K562 (cell line): ENCODE measurements at regions not wholly inside any gene's neighbourhood (a gene's known extent, or its start where the extent isn't known, plus 50 kb on each side); places are given as distances from the start of the nearest gene placed in this dataset.

Experiments used
- ATAC-seq: fragments of 200-7000 bp; cut with Tn5 transposase; 3 replicates; pipeline ENCODE4 v1.9.1; 2020; ENCODE audit warnings: moderate library complexity
- BruUV-seq: library from RNA; stranded (reverse); fragments of 400-500 nt; replicated peaks from 2 replicates; lab custom pipeline; 2021; lab: Mats Ljungman, UMichigan
- CTCF ChIA-PET: fragments of 300-600 bp; formaldehyde crosslinking; extraction: SDS; loops from one replicate; lab custom pipeline; 2021; ENCODE audit warnings: low intra/inter-chr PET ratio; lab: Yijun Ruan, JAX
- POLR2A ChIA-PET: fragments of 300-600, 350-650 bp; sonication (Branson Sonifier 250); formaldehyde crosslinking; extraction: SDS; loops from one replicate; lab custom pipeline; 2021; ENCODE audit warnings: antibody characterized with exemption, inconsistent platforms; lab: Yijun Ruan, JAX
- DNase-seq, 4 experiments: peaks; one replicate each; pipeline versions ENCODE4 v3.0.0 to v3.0.0-alpha.2; 2011 to 2018; ENCODE audit warnings: low spot score in 3 of 4, mixed read lengths in 3 of 4; ENCODE audit errors: extremely low read depth in 1 of 4
- FAIRE-seq: peaks from 2 replicates; lab custom pipeline; 2011; peaks lifted over from hg19 to GRCh38; lab: Jason Lieb, UNC
- H2AFZ ChIP-seq: 2 replicates; pipeline ENCODE4 v1.6.0; 2011; ENCODE audit warnings: low read depth, low read length, control low read depth, inconsistent platforms
- H3K27ac ChIP-seq: fragments of 200-600 bp; 3 replicates; pipeline ENCODE4 v1.8.0; 2011; ENCODE audit warnings: low read depth, mild to moderate bottlenecking, control low read depth, inconsistent platforms, low read length, moderate library complexity, mixed read lengths; ENCODE audit errors: extremely low read depth
- H3K27me3 ChIP-seq, 2 experiments: fragments of 300-600 bp in 1 of 2; 2 replicates in 1 of 2; 3 replicates in 1 of 2; pipeline versions ENCODE4 v1.6.0 to v1.8.0; 2011; ENCODE audit warnings: inconsistent platforms in 2 of 2, low read length in 2 of 2, mild to moderate bottlenecking in 1 of 2, mixed read lengths in 1 of 2, moderate library complexity in 1 of 2; ENCODE audit not compliant: control insufficient read depth in 2 of 2, insufficient read depth in 2 of 2
- H3K36me3 ChIP-seq: fragments of 300-600 bp; 3 replicates; pipeline ENCODE4 v1.8.0; 2011; ENCODE audit warnings: mild to moderate bottlenecking, low read length, inconsistent platforms; ENCODE audit not compliant: control insufficient read depth, insufficient read depth
- H3K4me1 ChIP-seq, 2 experiments: fragments of 200-600 bp in 1 of 2; replicated peaks in 1 of 2; 2 replicates in 1 of 2; 3 replicates in 1 of 2; pipeline versions ENCODE4 v1.5.1 to v1.8.0; 2011; ENCODE audit warnings: inconsistent platforms in 2 of 2, low read length in 2 of 2, mild to moderate bottlenecking in 1 of 2, mixed read lengths in 1 of 2, moderate library complexity in 1 of 2; ENCODE audit not compliant: control insufficient read depth in 2 of 2, insufficient read depth in 2 of 2
- H3K4me2 ChIP-seq: 2 replicates; pipeline ENCODE4 v1.6.1; 2011; ENCODE audit warnings: low read length, control low read depth, inconsistent platforms, mixed read lengths; ENCODE audit not compliant: insufficient read depth
- H3K4me3 ChIP-seq: fragments of 200-600 bp; sonication (generic), shearing (Covaris generic); 2 replicates; pipeline ENCODE4 v1.5.1; 2016; ENCODE audit warnings: control low read depth, inconsistent platforms
- H3K79me2 ChIP-seq: fragments of 200-600 bp; 3 replicates; pipeline ENCODE4 v1.8.0; 2011; ENCODE audit warnings: low read length, inconsistent platforms; ENCODE audit not compliant: control insufficient read depth, insufficient read depth
- H3K9ac ChIP-seq, 2 experiments: 2 replicates each; pipeline versions ENCODE4 v1.6.0 to v1.6.1; 2011; ENCODE audit warnings: low read depth in 2 of 2, low read length in 2 of 2, control low read depth in 1 of 2, inconsistent platforms in 1 of 2, mild to moderate bottlenecking in 1 of 2, mixed read lengths in 1 of 2; ENCODE audit not compliant: insufficient read depth in 1 of 2
- H3K9me1 ChIP-seq: one replicate; pipeline ENCODE4 v1.6.0; 2011; ENCODE audit warnings: inconsistent platforms, mild to moderate bottlenecking, low read length, moderate library complexity; ENCODE audit not compliant: control insufficient read depth, insufficient read depth
- H3K9me3 ChIP-seq: replicated peaks from 2 replicates; pipeline ENCODE4 v1.5.1; 2011; ENCODE audit warnings: low read depth, low read length, inconsistent platforms; ENCODE audit not compliant: control insufficient read depth, insufficient read depth
- H4K20me1 ChIP-seq: replicated peaks from 2 replicates; pipeline ENCODE4 v1.6.1; 2011; ENCODE audit warnings: low read length, inconsistent platforms, mixed read lengths; ENCODE audit not compliant: control insufficient read depth, insufficient read depth
- BHLHE40 ChIP-seq: IDR thresholded peaks from 2 replicates; pipeline ENCODE4 v1.6.1; 2011; ENCODE audit warnings: low read length, improper control_type of control experiment
- BRD4 ChIP-seq: fragments of 200-600 bp; sonication (generic); IDR thresholded peaks from 2 replicates; pipeline ENCODE4 v1.6.1; 2017; ENCODE audit warnings: inconsistent platforms
- CBFB ChIP-seq: sonication (generic); formaldehyde crosslinking; IDR thresholded peaks from 2 replicates; pipeline ENCODE4 v1.4.0; 2020; ENCODE audit warnings: mild to moderate bottlenecking, missing genetic modification reagents
- CBX5 ChIP-seq: IDR thresholded peaks from 2 replicates; pipeline ENCODE4 v1.6.1; 2014; ENCODE audit warnings: low read depth, borderline replicate concordance
- CC2D1A ChIP-seq: fragments of 450-650 bp; IDR thresholded peaks from 2 replicates; pipeline ENCODE4 v1.6.1; 2017; ENCODE audit warnings: mild to moderate bottlenecking
- ETV1 ChIP-seq: fragments of 450-650 bp; conservative IDR thresholded peaks from 2 replicates; pipeline ENCODE4 v1.6.1; 2016; ENCODE audit warnings: missing genetic modification characterization, control low read depth, low read depth, missing compliant biosample characterization
- IRF2 ChIP-seq: sonication (generic); formaldehyde crosslinking; IDR thresholded peaks from 2 replicates; pipeline ENCODE4 v1.8.1; 2022; ENCODE audit warnings: mild to moderate bottlenecking, missing genetic modification reagents
- NCOA6 ChIP-seq: fragments of 450-650 bp; IDR thresholded peaks from 2 replicates; pipeline ENCODE4 v1.6.1; 2017; ENCODE audit warnings: mild to moderate bottlenecking
- PHTF2 ChIP-seq: fragments of 250-450 bp; sonication (Bioruptor Pico); IDR thresholded peaks from 2 replicates; pipeline ENCODE4 v1.5.0; 2021; ENCODE audit warnings: mild to moderate bottlenecking
- TAF1 ChIP-seq: IDR thresholded peaks from 2 replicates; pipeline ENCODE4 v1.6.1; 2011; ENCODE audit warnings: mild to moderate bottlenecking, low read length, moderate library complexity; ENCODE audit not compliant: insufficient read depth, control insufficient read depth, severe bottlenecking; ENCODE audit errors: extremely low read depth
- YBX1 ChIP-seq: fragments of 450-650 bp; IDR thresholded peaks from 2 replicates; pipeline ENCODE4 v1.7.1; 2016; ENCODE audit warnings: mild to moderate bottlenecking
- ZKSCAN3 ChIP-seq: fragments of 250-450 bp; sonication (Bioruptor Pico); IDR thresholded peaks from 2 replicates; pipeline ENCODE4 v1.4.0; 2020
- ZNF778 ChIP-seq: fragments of 450-650 bp; formaldehyde crosslinking; IDR thresholded peaks from 2 replicates; pipeline ENCODE4 v1.4.0; 2020; ENCODE audit warnings: mild to moderate bottlenecking, moderate library complexity
- WGBS: fragments of 100-300 bp; shearing (Covaris generic); methylation state at CpG from one replicate; pipeline ENCODE4 v1.1.6; 2016; ENCODE audit warnings: low coverage, mixed read lengths; ENCODE audit not compliant: insufficient coverage; ENCODE audit errors: missing lambda C conversion rate; 5-methylcytosine and 5-hydroxymethylcytosine counted together
- in situ Hi-C: fragments of 300-500 bp; cut with MboI; formaldehyde crosslinking; loops from 4 replicates; pipeline ENCODE4 v1.15.0; 2018; ENCODE audit warnings: inconsistent platforms, mixed read lengths
- intact Hi-C: fragments of 100-400 bp; cut with micrococcal nuclease; formaldehyde crosslinking; loops from 2 replicates; pipeline ENCODE4 v1.14.2; 2022
- TF ChIP-seq, protein P1 (sequence below): sonication (generic); formaldehyde crosslinking; IDR thresholded peaks from 2 replicates; pipeline ENCODE4 v1.8.1; 2023; ENCODE audit warnings: mild to moderate bottlenecking, missing genetic modification reagents
- TF ChIP-seq, protein P2 (sequence below): fragments of 250-450 bp; sonication (Bioruptor Pico); IDR thresholded peaks from 2 replicates; pipeline ENCODE4 v1.8.0; 2021; ENCODE audit warnings: moderate library complexity, mild to moderate bottlenecking, inconsistent platforms
- TF ChIP-seq, protein P3 (sequence below): fragments of 250-450 bp; sonication (Bioruptor Pico); IDR thresholded peaks from 2 replicates; pipeline ENCODE4 v1.5.1; 2021; ENCODE audit warnings: mild to moderate bottlenecking

DNA sequence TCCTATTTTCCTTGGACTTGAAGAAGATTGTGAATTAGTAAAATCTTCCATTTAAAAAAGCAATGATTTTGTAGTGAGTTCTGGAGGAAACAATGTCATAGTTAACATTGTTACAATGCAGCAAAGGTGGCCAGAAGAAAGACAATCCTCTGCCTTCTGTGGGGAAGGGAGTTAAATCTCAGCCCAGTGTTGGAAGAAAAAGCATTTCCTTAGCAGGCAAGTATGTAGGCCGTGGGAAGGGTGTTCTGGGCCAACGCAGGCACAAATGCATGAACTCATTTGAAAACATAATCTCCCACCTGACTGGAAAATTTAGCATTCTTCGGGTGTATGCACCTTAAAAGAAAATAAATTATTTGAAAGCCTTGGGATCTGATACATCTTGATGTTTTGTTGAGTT is 258.6 kb downstream of the ADAMTS20 start:
- Histone ChIP-seq H4K20me1 (no peaks in the 10 kb centered on the region), H3K79me2 (no peaks in the 10 kb centered on the region), H2AFZ (no peak overlapping the region), H3K9ac (no peak overlapping the region), H3K27ac (no peak overlapping the region), H3K4me3 (no peak overlapping the region), H3K27me3 (no peaks in the 10 kb centered on the region), H3K36me3 (no peaks in the 10 kb centered on the region), H3K9me1 (no peaks in the 10 kb centered on the region), H3K4me1 (no peaks in the 10 kb centered on the region), H3K4me2 (no peak overlapping the region), H3K9me3 (no peaks in the 10 kb centered on the region)
- BruUV-seq, result no TSS peak
- ATAC-seq (no peak), DNase-seq (no peak), FAIRE-seq (no peak)
- TF ChIP-seq CC2D1A (no peak), ZKSCAN3 (CRISPR knock-in tag) (no peak), NCOA6 (no peak), IRF2 (CRISPR knock-in tag) (no peak)
- TF ChIP-seq, protein P1, sequence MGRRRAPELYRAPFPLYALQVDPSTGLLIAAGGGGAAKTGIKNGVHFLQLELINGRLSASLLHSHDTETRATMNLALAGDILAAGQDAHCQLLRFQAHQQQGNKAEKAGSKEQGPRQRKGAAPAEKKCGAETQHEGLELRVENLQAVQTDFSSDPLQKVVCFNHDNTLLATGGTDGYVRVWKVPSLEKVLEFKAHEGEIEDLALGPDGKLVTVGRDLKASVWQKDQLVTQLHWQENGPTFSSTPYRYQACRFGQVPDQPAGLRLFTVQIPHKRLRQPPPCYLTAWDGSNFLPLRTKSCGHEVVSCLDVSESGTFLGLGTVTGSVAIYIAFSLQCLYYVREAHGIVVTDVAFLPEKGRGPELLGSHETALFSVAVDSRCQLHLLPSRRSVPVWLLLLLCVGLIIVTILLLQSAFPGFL (CRISPR knock-in tag), result no peak
- TF ChIP-seq, protein P2, sequence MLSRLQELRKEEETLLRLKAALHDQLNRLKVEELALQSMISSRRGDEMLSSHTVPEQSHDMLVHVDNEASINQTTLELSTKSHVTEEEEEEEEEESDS (CRISPR knock-in tag), result no peak
- ChIA-PET CTCF (no interaction called here), POLR2A (no interaction called here)
- in situ Hi-C loops (no loop called here), intact Hi-C loops (no loop called here)
- 0% methylated on average over 3 of the region's 3 CpGs for WGBS

DNA sequence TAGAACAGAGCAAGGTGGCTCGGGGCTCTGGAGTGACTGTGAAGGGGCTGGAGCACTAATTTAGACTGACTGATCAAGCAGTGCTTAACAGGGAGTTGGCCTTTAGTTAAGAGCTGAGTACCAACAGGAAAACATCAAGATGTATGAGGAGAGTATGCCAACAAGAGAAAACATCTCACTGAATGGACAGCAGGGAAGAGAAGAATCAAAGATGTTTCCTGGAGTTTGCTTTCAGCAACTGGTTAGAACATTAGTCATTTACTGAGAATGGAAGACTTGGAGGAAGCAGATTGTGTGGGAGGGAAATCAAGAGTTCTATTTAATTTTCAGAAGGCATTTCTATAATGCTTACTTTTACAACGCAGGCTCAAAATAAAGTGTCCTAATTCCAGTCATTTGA is 259.3 kb downstream of the ADAMTS20 start:
- ChIA-PET POLR2A (no interaction called here), CTCF (no interaction called here)
- ATAC-seq, result no peak
- Histone ChIP-seq H3K4me2 (no peak overlapping the region), H3K79me2 (no peaks in the 10 kb centered on the region), H2AFZ (no peak overlapping the region), H3K9me3 (no peaks in the 10 kb centered on the region), H3K9ac (no peak overlapping the region), H3K4me1 (no peaks in the 10 kb centered on the region), H3K9me1 (no peaks in the 10 kb centered on the region), H3K27me3 (no peaks in the 10 kb centered on the region)
- no peak for DNase-seq
- BruUV-seq, result no TSS peak
- intact Hi-C loops, result no loop called here
- TF ChIP-seq ZNF778 (CRISPR knock-in tag) (no peak), TAF1 (no peak), BHLHE40 (no peak), CBX5 (no peak), ETV1 (no peak), PHTF2 (CRISPR knock-in tag) (no peak), YBX1 (no peak), BRD4 (no peak), CBFB (no peak)
- TF ChIP-seq, protein P3, sequence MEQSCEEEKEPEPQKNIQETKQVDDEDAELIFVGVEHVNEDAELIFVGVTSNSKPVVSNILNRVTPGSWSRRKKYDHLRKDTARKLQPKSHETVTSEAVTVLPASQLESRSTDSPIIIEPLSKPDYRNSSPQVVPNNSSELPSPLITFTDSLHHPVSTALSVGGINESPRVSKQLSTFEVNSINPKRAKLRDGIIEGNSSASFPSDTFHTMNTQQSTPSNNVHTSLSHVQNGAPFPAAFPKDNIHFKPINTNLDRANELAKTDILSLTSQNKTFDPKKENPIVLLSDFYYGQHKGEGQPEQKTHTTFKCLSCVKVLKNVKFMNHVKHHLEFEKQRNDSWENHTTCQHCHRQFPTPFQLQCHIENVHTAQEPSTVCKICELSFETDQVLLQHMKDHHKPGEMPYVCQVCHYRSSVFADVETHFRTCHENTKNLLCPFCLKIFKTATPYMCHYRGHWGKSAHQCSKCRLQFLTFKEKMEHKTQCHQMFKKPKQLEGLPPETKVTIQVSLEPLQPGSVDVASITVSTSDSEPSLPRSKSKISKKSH (CRISPR knock-in tag), result no peak
- TF ChIP-seq, all 486 proteins: peak for 0
- FAIRE-seq, result no peak
- H4K20me1 ChIP-seq, result no peaks in the 10 kb centered on the region
- H3K4me3 ChIP-seq, result no peak overlapping the region
- H3K36me3 ChIP-seq, result no peaks in the 10 kb centered on the region
- WGBS, result 3% methylated on average over 2 of the region's 2 CpGs
- H3K27ac ChIP-seq, result no peak overlapping the region
- in situ Hi-C loops, result no loop called here
